EH (cell line): ENCODE measurements at regions not wholly inside any gene's neighbourhood (a gene's known extent, or its start where the extent isn't known, plus 50 kb on each side); places are given as distances from the start of the nearest gene placed in this dataset.

Experiments used
- DNase-seq: peaks from one replicate; pipeline ENCODE4 v3.0.0-alpha.2; 2015; ENCODE audit warnings: low read depth

- DNase-seq: no peak
These were observed 140.2 kb upstream of the PJA1 start for GRCh38 chrX:69305333-69306062.

GRCh38 chrX:69303231-69303630 is 138.0 kb upstream of the PJA1 start:
- peak; percentile 3 for DNase-seq

GRCh38 chrX:69299951-69300714 is 134.9 kb upstream of the PJA1 start:
- DNase-seq: no peak

- no peak for DNase-seq
These were observed 134.0 kb upstream of the PJA1 start for GRCh38 chrX:69299285-69299684.

GRCh38 chrX:69298466-69299140 is 133.3 kb upstream of the PJA1 start:
- DNase-seq: peak; percentile 6

GRCh38 chrX:69297506-69297905 is 132.3 kb upstream of the PJA1 start:
- no peak for DNase-seq

GRCh38 chrX:69293776-69294601 is 128.7 kb upstream of the PJA1 start:
- no peak for DNase-seq

GRCh38 chrX:69291116-69291515 is 125.9 kb upstream of the PJA1 start:
- DNase-seq: no peak

- no peak for DNase-seq
These were observed 125.0 kb upstream of the PJA1 start for GRCh38 chrX:69290292-69290691.

GRCh38 chrX:69289793-69290123 is 124.5 kb upstream of the PJA1 start:
- DNase-seq: no peak

- no peak for DNase-seq
These were observed 124.0 kb upstream of the PJA1 start for GRCh38 chrX:69289046-69289792.

GRCh38 chrX:69287095-69287494 is 121.8 kb upstream of the PJA1 start:
- DNase-seq: no peak

- no peak for DNase-seq
These were observed 121.3 kb upstream of the PJA1 start for GRCh38 chrX:69286565-69286906.

- peak; percentile 32 for DNase-seq
These were observed 120.8 kb upstream of the PJA1 start for GRCh38 chrX:69285881-69286564.

- DNase-seq: no peak
These were observed 120.2 kb upstream of the PJA1 start for GRCh38 chrX:69285401-69285877.

- DNase-seq: no peak
These were observed 119.2 kb upstream of the PJA1 start for GRCh38 chrX:69284491-69284890.

GRCh38 chrX:69282893-69283690 is 117.8 kb upstream of the PJA1 start:
- DNase-seq: no peak

- no peak for DNase-seq
These were observed 115.7 kb upstream of the PJA1 start for GRCh38 chrX:69280933-69281332.

- DNase-seq: no peak
These were observed 114.0 kb upstream of the PJA1 start for GRCh38 chrX:69279234-69279633.
